GM12874 (cell line): ENCODE measurements at regions not wholly inside any gene's neighbourhood (a gene's known extent, or its start where the extent isn't known, plus 50 kb on each side); places are given as distances from the start of the nearest gene placed in this dataset.

Experiments used
- CTCF ChIP-seq: IDR thresholded peaks from 2 replicates; pipeline ENCODE4 v1.5.1; 2011; ENCODE audit warnings: low read depth, mild to moderate bottlenecking, control low read depth, low read length, moderate library complexity; ENCODE audit not compliant: insufficient read depth

- no peak for TF ChIP-seq CTCF
Measured at GRCh38 chr9:87223392-87224246, 274.0 kb upstream of the DAPK1 start.

- no peak for TF ChIP-seq CTCF
Measured at GRCh38 chr9:87226896-87227295, 270.8 kb upstream of the DAPK1 start.

- TF ChIP-seq CTCF, result no peak
Measured at GRCh38 chr9:87227456-87227855, 270.2 kb upstream of the DAPK1 start.

- TF ChIP-seq CTCF, result no peak
Measured at GRCh38 chr9:87229108-87229507, 268.6 kb upstream of the DAPK1 start.

- TF ChIP-seq CTCF, result no peak
Measured at GRCh38 chr9:87233431-87233830, 264.2 kb upstream of the DAPK1 start.

GRCh38 chr9:87233899-87234455 lies 263.7 kb upstream of the DAPK1 start:
- no peak for TF ChIP-seq CTCF

GRCh38 chr9:87234854-87235253 lies 262.8 kb upstream of the DAPK1 start:
- no peak for TF ChIP-seq CTCF
